ENCODE measurements at regions not wholly inside any gene's neighbourhood (a gene's known extent, or its start where the extent isn't known, plus 50 kb on each side); places are given as distances from the start of the nearest gene placed in this dataset.

DNA sequence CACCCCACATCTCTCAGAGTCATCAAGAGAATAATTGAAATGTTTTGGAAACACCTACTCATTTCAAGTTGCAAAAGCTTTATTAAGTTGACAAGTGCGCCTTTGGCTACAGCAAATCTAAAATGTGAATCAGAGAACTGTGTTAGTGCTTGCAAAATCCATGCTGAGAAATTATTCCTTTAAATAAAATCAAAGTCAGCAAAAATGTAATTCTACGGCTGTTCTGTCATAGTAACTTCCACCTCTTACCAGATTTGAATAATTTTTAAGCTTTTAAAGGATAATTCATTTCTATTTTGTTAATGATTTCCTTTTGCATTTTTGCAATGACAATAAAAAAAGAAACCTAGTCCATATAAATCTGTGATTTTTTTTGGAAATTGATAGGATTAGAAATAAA is 1779.1 kb downstream of the STIM2 start:
- Mint-ChIP-seq H3K4me1 (ENCODE audit: low read depth) (no peaks in the 10 kb centered on the region), H3K27ac (no peak overlapping the region), H3K9me3 (peaks cover 7% of the 10 kb centered on the region), H3K36me3 (ENCODE audit: low read depth) (no peaks in the 10 kb centered on the region), H3K4me3 (no peak overlapping the region), H3K27me3 (no peaks in the 10 kb centered on the region)
- intact Hi-C loops (cut with DNase I, micrococcal nuclease): no loop called here
- H3K4me3 ChIP-seq (ENCODE audit: low read length): no peak overlapping the region
- TF ChIP-seq, protein P1, sequence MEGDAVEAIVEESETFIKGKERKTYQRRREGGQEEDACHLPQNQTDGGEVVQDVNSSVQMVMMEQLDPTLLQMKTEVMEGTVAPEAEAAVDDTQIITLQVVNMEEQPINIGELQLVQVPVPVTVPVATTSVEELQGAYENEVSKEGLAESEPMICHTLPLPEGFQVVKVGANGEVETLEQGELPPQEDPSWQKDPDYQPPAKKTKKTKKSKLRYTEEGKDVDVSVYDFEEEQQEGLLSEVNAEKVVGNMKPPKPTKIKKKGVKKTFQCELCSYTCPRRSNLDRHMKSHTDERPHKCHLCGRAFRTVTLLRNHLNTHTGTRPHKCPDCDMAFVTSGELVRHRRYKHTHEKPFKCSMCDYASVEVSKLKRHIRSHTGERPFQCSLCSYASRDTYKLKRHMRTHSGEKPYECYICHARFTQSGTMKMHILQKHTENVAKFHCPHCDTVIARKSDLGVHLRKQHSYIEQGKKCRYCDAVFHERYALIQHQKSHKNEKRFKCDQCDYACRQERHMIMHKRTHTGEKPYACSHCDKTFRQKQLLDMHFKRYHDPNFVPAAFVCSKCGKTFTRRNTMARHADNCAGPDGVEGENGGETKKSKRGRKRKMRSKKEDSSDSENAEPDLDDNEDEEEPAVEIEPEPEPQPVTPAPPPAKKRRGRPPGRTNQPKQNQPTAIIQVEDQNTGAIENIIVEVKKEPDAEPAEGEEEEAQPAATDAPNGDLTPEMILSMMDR (IDR thresholded peaks at IDR 0.05): no peak
- H3K9me3 ChIP-seq (ENCODE audit: control insufficient read depth in 1 of 2, insufficient read depth in 1 of 2, low read length in 2 of 2): peaks cover 4 to 6% of the 10 kb centered on the region in 2 experiments
- no peak overlapping the region for H3K27ac ChIP-seq (ENCODE audit: low read depth in 1 of 2, low read length in 2 of 2)
- CTCF ChIA-PET: no interaction called here
- H3K4me1 ChIP-seq (ENCODE audit: insufficient read depth, low read length): no peaks in the 10 kb centered on the region
- H3K36me3 ChIP-seq (ENCODE audit: insufficient read depth, low read length): no peaks in the 10 kb centered on the region
- ATAC-seq (ENCODE audit: poor library complexity): no peak
- H3K27me3 ChIP-seq (ENCODE audit: control insufficient read depth in 1 of 2, insufficient read depth in 2 of 2, low read length in 2 of 2): no peaks in the 10 kb centered on the region
- DNase-seq: no peak
- POLR2A ChIA-PET: no interaction called here

DNA sequence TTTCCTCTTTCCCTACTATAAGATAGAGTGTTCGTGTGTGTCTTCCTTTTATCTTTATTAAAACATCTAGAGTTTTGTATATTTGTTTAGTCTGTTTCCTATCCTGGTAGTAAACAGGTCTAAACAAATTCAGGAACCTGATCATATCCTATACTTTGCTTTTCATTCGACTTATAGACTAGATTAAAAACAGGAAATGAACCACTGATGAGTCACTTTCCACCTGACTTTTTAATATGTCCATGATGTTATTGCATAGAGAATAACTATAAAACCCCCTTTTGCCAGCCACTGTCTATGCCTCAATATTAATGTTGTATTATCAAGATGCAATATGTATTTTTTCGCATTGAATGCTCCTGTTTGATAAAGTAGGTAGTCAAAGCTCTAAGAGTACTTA is 1794.0 kb downstream of the STIM2 start:
- Histone ChIP-seq H3K27me3 (ENCODE audit: control insufficient read depth in 1 of 2, insufficient read depth in 2 of 2, low read length in 2 of 2) (no peaks in the 10 kb centered on the region), H3K9me3 (ENCODE audit: control insufficient read depth in 1 of 2, insufficient read depth in 1 of 2, low read length in 2 of 2) (peaks cover under 1 to 15% of the 10 kb centered on the region in 2 experiments), H3K27ac (ENCODE audit: low read depth in 1 of 2, low read length in 2 of 2) (no peak overlapping the region), H3K4me3 (ENCODE audit: low read length) (no peak overlapping the region), H3K36me3 (ENCODE audit: insufficient read depth, low read length) (no peaks in the 10 kb centered on the region), H3K4me1 (ENCODE audit: insufficient read depth, low read length) (no peaks in the 10 kb centered on the region)
- CTCF ChIA-PET: no interaction called here
- POLR2A ChIA-PET: no interaction called here
- H3K4me3 Mint-ChIP-seq: no peak overlapping the region
- H3K27ac Mint-ChIP-seq: no peak overlapping the region
- intact Hi-C loops (cut with DNase I, micrococcal nuclease): no loop called here
- DNase-seq (no peak), ATAC-seq (ENCODE audit: poor library complexity) (no peak)
- no peaks in the 10 kb centered on the region for H3K27me3 Mint-ChIP-seq
- H3K9me3 Mint-ChIP-seq: peaks cover 8% of the 10 kb centered on the region
- no peaks in the 10 kb centered on the region for H3K4me1 Mint-ChIP-seq (ENCODE audit: low read depth)
- H3K36me3 Mint-ChIP-seq (ENCODE audit: low read depth): no peaks in the 10 kb centered on the region
- TF ChIP-seq, protein P1 (IDR thresholded peaks at IDR 0.05): no peak

DNA sequence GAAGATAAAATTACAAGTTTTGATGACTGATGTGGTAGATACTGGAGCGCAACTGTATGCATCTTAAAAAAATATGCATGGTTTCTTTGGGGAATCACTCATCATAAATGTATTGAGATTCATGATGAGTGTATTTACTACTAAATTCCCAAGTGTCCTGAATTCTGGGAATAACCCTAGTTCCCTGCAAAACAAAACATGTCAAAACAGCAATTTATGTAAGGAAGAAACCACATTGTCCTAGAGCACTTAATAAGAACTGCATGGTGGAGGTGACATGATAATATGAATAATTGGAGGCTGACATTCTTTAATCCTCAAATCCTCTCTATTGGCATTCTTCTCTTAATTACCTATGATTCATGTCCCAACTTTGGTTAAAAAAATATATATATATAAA is 1804.7 kb downstream of the STIM2 start:
- no peak for ATAC-seq (ENCODE audit: poor library complexity)
- CTCF ChIA-PET: no interaction called here
- POLR2A ChIA-PET: no interaction called here
- no peak overlapping the region for H3K27ac Mint-ChIP-seq
- H3K27me3 ChIP-seq (ENCODE audit: control insufficient read depth in 1 of 2, insufficient read depth in 2 of 2, low read length in 2 of 2): no peaks in the 10 kb centered on the region
- H3K9me3 ChIP-seq (ENCODE audit: control insufficient read depth in 1 of 2, insufficient read depth in 1 of 2, low read length in 2 of 2): peaks cover 0 to 1% of the 10 kb centered on the region in 2 experiments
- H3K27me3 Mint-ChIP-seq: no peaks in the 10 kb centered on the region
- H3K36me3 ChIP-seq (ENCODE audit: insufficient read depth, low read length): no peaks in the 10 kb centered on the region
- no peak overlapping the region for H3K27ac ChIP-seq (ENCODE audit: low read depth in 1 of 2, low read length in 2 of 2)
- no peaks in the 10 kb centered on the region for H3K4me1 ChIP-seq (ENCODE audit: insufficient read depth, low read length)
- no peaks in the 10 kb centered on the region for H3K36me3 Mint-ChIP-seq (ENCODE audit: low read depth)
- intact Hi-C loops (cut with DNase I, micrococcal nuclease): no loop called here
- no peaks in the 10 kb centered on the region for H3K9me3 Mint-ChIP-seq
- no peak for DNase-seq
- H3K4me3 Mint-ChIP-seq: no peak overlapping the region
- H3K4me3 ChIP-seq (ENCODE audit: low read length): no peak overlapping the region
- TF ChIP-seq, protein P1 (IDR thresholded peaks at IDR 0.05): no peak
- H3K4me1 Mint-ChIP-seq (ENCODE audit: low read depth): no peaks in the 10 kb centered on the region

Measured in CD4-positive, alpha-beta T cell (primary cell).